Endothelial cell of umbilical vein (primary cell): ENCODE measurements at regions not wholly inside any gene's neighbourhood (a gene's known extent, or its start where the extent isn't known, plus 50 kb on each side); places are given as distances from the start of the nearest gene placed in this dataset.

Experiments
- EZH2 ChIP-seq: IDR thresholded peaks from 2 replicates; pipeline ENCODE4 v1.6.1; 2012; ENCODE audit warnings: borderline replicate concordance, low read depth, mild to moderate bottlenecking, moderate library complexity, low read length, inconsistent platforms; ENCODE audit not compliant: severe bottlenecking
- FOS ChIP-seq: IDR thresholded peaks from 2 replicates; pipeline ENCODE4 v1.6.1; 2011; ENCODE audit warnings: mild to moderate bottlenecking, low read length, moderate library complexity, borderline replicate concordance; ENCODE audit not compliant: insufficient read depth
- GATA2 ChIP-seq: IDR thresholded peaks from 2 replicates; pipeline ENCODE4 v1.7.0; 2011; ENCODE audit warnings: low read depth, mild to moderate bottlenecking, moderate library complexity, mixed read lengths, low read length; ENCODE audit not compliant: insufficient read length, insufficient read depth
- JUN ChIP-seq: IDR thresholded peaks from 2 replicates; pipeline ENCODE4 v1.6.1; 2011; ENCODE audit warnings: borderline replicate concordance, low read depth; ENCODE audit not compliant: insufficient read length, insufficient read depth
- MYC ChIP-seq: IDR thresholded peaks from one replicate; pipeline ENCODE4 v1.6.1; 2011; ENCODE audit warnings: mild to moderate bottlenecking, low read depth, low read length
- POLR2A ChIP-seq: IDR thresholded peaks from 2 replicates; pipeline ENCODE4 v1.6.1; 2012; ENCODE audit warnings: low read depth, mild to moderate bottlenecking, control low read depth, low read length
- POLR2AphosphoS5 ChIP-seq: IDR thresholded peaks from 2 replicates; pipeline ENCODE4 v1.6.1; 2012; ENCODE audit warnings: low read depth, mild to moderate bottlenecking, control low read depth, low read length, moderate library complexity; ENCODE audit not compliant: insufficient read depth
- TF ChIP-seq, protein P1 (sequence below), 2 donors: IDR thresholded peaks; 1 replicate in 1 of 2; 2 replicates in 1 of 2; pipeline ENCODE4 v1.5.1; 2011; ENCODE audit warnings: low read length in 2 of 2, mild to moderate bottlenecking in 2 of 2, moderate library complexity in 2 of 2, control low read depth in 1 of 2, inconsistent platforms in 1 of 2, low read depth in 1 of 2; ENCODE audit not compliant: insufficient read depth in 1 of 2; ENCODE audit errors: extremely low read depth in 1 of 2
- TF ChIP-seq, protein P2 (sequence below): IDR thresholded peaks from 2 replicates; pipeline ENCODE4 v1.6.1; 2011; ENCODE audit not compliant: insufficient read depth, insufficient read length

- TF ChIP-seq, protein P1, sequence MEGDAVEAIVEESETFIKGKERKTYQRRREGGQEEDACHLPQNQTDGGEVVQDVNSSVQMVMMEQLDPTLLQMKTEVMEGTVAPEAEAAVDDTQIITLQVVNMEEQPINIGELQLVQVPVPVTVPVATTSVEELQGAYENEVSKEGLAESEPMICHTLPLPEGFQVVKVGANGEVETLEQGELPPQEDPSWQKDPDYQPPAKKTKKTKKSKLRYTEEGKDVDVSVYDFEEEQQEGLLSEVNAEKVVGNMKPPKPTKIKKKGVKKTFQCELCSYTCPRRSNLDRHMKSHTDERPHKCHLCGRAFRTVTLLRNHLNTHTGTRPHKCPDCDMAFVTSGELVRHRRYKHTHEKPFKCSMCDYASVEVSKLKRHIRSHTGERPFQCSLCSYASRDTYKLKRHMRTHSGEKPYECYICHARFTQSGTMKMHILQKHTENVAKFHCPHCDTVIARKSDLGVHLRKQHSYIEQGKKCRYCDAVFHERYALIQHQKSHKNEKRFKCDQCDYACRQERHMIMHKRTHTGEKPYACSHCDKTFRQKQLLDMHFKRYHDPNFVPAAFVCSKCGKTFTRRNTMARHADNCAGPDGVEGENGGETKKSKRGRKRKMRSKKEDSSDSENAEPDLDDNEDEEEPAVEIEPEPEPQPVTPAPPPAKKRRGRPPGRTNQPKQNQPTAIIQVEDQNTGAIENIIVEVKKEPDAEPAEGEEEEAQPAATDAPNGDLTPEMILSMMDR (IDR thresholded peaks at IDR 0.05; ENCODE audit: extremely low read depth in 1 of 2, insufficient read depth in 1 of 2, low read depth in 1 of 2, low read length in 2 of 2), result no peak
- TF ChIP-seq POLR2AphosphoS5 (no peak), EZH2 (no peak), POLR2A (no peak), MYC (no peak), GATA2 (no peak), FOS (no peak), JUN (no peak)
- TF ChIP-seq, protein P2, sequence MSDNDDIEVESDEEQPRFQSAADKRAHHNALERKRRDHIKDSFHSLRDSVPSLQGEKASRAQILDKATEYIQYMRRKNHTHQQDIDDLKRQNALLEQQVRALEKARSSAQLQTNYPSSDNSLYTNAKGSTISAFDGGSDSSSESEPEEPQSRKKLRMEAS, result no peak
Observed at GRCh38 chr1:55592122-55592521, 377.0 kb upstream of the USP24 start.
